Endothelial cell of umbilical vein (primary cell): ENCODE measurements at regions not wholly inside any gene's neighbourhood (a gene's known extent, or its start where the extent isn't known, plus 50 kb on each side); places are given as distances from the start of the nearest gene placed in this dataset.

Experiments
- BruUV-seq: library from RNA; stranded (reverse); fragments of 400-500 nt; replicated peaks from 2 replicates; lab custom pipeline; 2021; lab: Mats Ljungman, UMichigan
- CTCF ChIA-PET: fragments of 300-600, 350-600 bp; sonication (Branson Sonifier 250); formaldehyde crosslinking; loops from one replicate; lab custom pipeline; 2021; ENCODE audit warnings: antibody characterized with exemption, inconsistent platforms; lab: Charles Lee
- POLR2A ChIA-PET: fragments of 300-600, 350-600 bp; sonication (Branson Sonifier 250); formaldehyde crosslinking; loops from one replicate; lab custom pipeline; 2021; ENCODE audit warnings: antibody characterized with exemption, inconsistent platforms; lab: Charles Lee
- DNase-seq: peaks from one replicate; pipeline ENCODE4 v3.0.0-alpha.2; 2011; ENCODE audit warnings: low read depth, low spot score
- FAIRE-seq: peaks from 2 replicates; lab custom pipeline; 2011; peaks lifted over from hg19 to GRCh38; lab: Jason Lieb, UNC
- H2AFZ ChIP-seq: 2 replicates; pipeline ENCODE4 v1.6.0; 2012; ENCODE audit warnings: low read depth, low read length, control low read depth, inconsistent platforms
- H3K27ac ChIP-seq: 2 replicates; pipeline ENCODE4 v1.5.1; 2011; ENCODE audit warnings: low read depth, mild to moderate bottlenecking, control low read depth, low read length, moderate library complexity; ENCODE audit not compliant: insufficient read depth
- H3K27me3 ChIP-seq, 2 experiments: 2 replicates each; pipeline versions ENCODE4 v1.6.0 to v1.6.1; 2011; ENCODE audit warnings: low read length in 2 of 2, mixed read lengths in 1 of 2; ENCODE audit not compliant: control insufficient read depth in 2 of 2, insufficient read depth in 2 of 2
- H3K36me3 ChIP-seq, 2 experiments: 2 replicates in 1 of 2; 3 replicates in 1 of 2; pipeline ENCODE4 v1.5.1; 2011; ENCODE audit warnings: low read length in 2 of 2, mild to moderate bottlenecking in 1 of 2, moderate library complexity in 1 of 2; ENCODE audit not compliant: control insufficient read depth in 2 of 2, insufficient read depth in 2 of 2; ENCODE audit errors: extremely low read depth in 1 of 2
- H3K4me1 ChIP-seq: 3 replicates; pipeline ENCODE4 v1.5.1; 2011; ENCODE audit warnings: mild to moderate bottlenecking, low read length; ENCODE audit not compliant: control insufficient read depth, insufficient read depth; ENCODE audit errors: extremely low read depth
- H3K4me2 ChIP-seq: 2 replicates; pipeline ENCODE4 v1.6.1; 2011; ENCODE audit warnings: low read length, control low read depth, mixed read lengths; ENCODE audit not compliant: insufficient read depth
- H3K4me3 ChIP-seq, 3 experiments: fragments of 200-600 bp in 1 of 3; sonication (generic), shearing (Covaris generic) in 1 of 3; replicated peaks in 1 of 3; 2 replicates each; pipeline ENCODE4 v1.5.1; 2011 to 2016; ENCODE audit warnings: control low read depth in 3 of 3, low read length in 3 of 3, mild to moderate bottlenecking in 2 of 3, inconsistent platforms in 1 of 3, low read depth in 1 of 3, moderate library complexity in 1 of 3; ENCODE audit not compliant: insufficient read depth in 1 of 3
- H3K79me2 ChIP-seq: 2 replicates; pipeline ENCODE4 v1.6.0; 2012; ENCODE audit warnings: low read length, inconsistent platforms; ENCODE audit not compliant: control insufficient read depth, insufficient read depth
- H3K9ac ChIP-seq: replicated peaks from 2 replicates; pipeline ENCODE3; 2011; ENCODE audit warnings: low read length, control low read depth; ENCODE audit not compliant: insufficient read depth; ENCODE audit errors: extremely low read depth
- H3K9me1 ChIP-seq: replicated peaks from 3 replicates; pipeline ENCODE4 v1.6.0; 2011; ENCODE audit warnings: mild to moderate bottlenecking, low read length; ENCODE audit not compliant: control insufficient read depth, insufficient read depth; ENCODE audit errors: extremely low read depth
- H3K9me3 ChIP-seq: replicated peaks from 2 replicates; pipeline ENCODE4 v1.5.1; 2012; ENCODE audit warnings: low read length, inconsistent platforms; ENCODE audit not compliant: control insufficient read depth, insufficient read depth
- H4K20me1 ChIP-seq: replicated peaks from 2 replicates; pipeline ENCODE3; 2011; ENCODE audit warnings: mild to moderate bottlenecking, low read length; ENCODE audit not compliant: control insufficient read depth, insufficient read depth; ENCODE audit errors: extremely low read depth
- EZH2 ChIP-seq: IDR thresholded peaks from 2 replicates; pipeline ENCODE4 v1.6.1; 2012; ENCODE audit warnings: borderline replicate concordance, low read depth, mild to moderate bottlenecking, moderate library complexity, low read length, inconsistent platforms; ENCODE audit not compliant: severe bottlenecking
- FOS ChIP-seq: IDR thresholded peaks from 2 replicates; pipeline ENCODE4 v1.6.1; 2011; ENCODE audit warnings: mild to moderate bottlenecking, low read length, moderate library complexity, borderline replicate concordance; ENCODE audit not compliant: insufficient read depth
- GATA2 ChIP-seq: IDR thresholded peaks from 2 replicates; pipeline ENCODE4 v1.7.0; 2011; ENCODE audit warnings: low read depth, mild to moderate bottlenecking, moderate library complexity, mixed read lengths, low read length; ENCODE audit not compliant: insufficient read length, insufficient read depth
- JUN ChIP-seq: IDR thresholded peaks from 2 replicates; pipeline ENCODE4 v1.6.1; 2011; ENCODE audit warnings: borderline replicate concordance, low read depth; ENCODE audit not compliant: insufficient read length, insufficient read depth
- MYC ChIP-seq: IDR thresholded peaks from one replicate; pipeline ENCODE4 v1.6.1; 2011; ENCODE audit warnings: mild to moderate bottlenecking, low read depth, low read length
- POLR2A ChIP-seq: IDR thresholded peaks from 2 replicates; pipeline ENCODE4 v1.6.1; 2012; ENCODE audit warnings: low read depth, mild to moderate bottlenecking, control low read depth, low read length
- POLR2AphosphoS5 ChIP-seq: IDR thresholded peaks from 2 replicates; pipeline ENCODE4 v1.6.1; 2012; ENCODE audit warnings: low read depth, mild to moderate bottlenecking, control low read depth, low read length, moderate library complexity; ENCODE audit not compliant: insufficient read depth
- dilution Hi-C: fragments of 300-500 bp; cut with MboI; formaldehyde crosslinking; loops from one replicate; pipeline ENCODE4 v1.15.0; 2019; ENCODE audit warnings: low sequenced_read_pairs; ENCODE audit not compliant: extremely low pct_ligation_motif_present
- intact Hi-C: fragments of 100-400 bp; cut with micrococcal nuclease; formaldehyde crosslinking; loops from one replicate; pipeline ENCODE4 v1.10.0; 2022
- TF ChIP-seq, protein P1 (sequence below): IDR thresholded peaks from 2 replicates; pipeline ENCODE4 v1.6.1; 2011; ENCODE audit not compliant: insufficient read depth, insufficient read length
- TF ChIP-seq, protein P2 (sequence below), 2 donors: IDR thresholded peaks; 1 replicate in 1 of 2; 2 replicates in 1 of 2; pipeline ENCODE4 v1.5.1; 2011; ENCODE audit warnings: low read length in 2 of 2, mild to moderate bottlenecking in 2 of 2, moderate library complexity in 2 of 2, control low read depth in 1 of 2, inconsistent platforms in 1 of 2, low read depth in 1 of 2; ENCODE audit not compliant: insufficient read depth in 1 of 2; ENCODE audit errors: extremely low read depth in 1 of 2

DNA sequence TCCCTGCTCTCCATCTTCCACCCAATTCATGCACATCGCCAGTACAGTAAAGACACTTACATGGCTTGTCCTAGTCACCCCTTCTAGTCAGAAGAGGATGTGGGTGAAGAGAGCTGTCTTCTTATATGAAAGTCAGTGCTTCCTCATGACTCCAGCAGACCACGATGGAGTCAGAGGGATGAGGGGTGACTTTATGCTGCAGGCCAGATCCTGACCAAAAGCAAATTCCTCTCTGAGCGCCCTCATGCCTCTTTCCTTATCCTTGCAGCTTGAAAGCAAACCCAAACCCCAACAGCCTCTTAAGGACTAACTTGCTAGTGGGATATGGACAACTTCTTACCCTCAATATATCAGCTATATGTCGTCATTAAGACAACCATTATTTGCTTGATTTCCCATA is 348.2 kb upstream of the DUSP10 start:
- Histone ChIP-seq H3K79me2 (no peaks in the 10 kb centered on the region), H3K36me3 (no peaks in the 10 kb centered on the region), H3K27me3 (no peaks in the 10 kb centered on the region), H3K4me1 (no peaks in the 10 kb centered on the region), H3K4me3 (no peak overlapping the region), H3K9me3 (no peaks in the 10 kb centered on the region), H4K20me1 (no peaks in the 10 kb centered on the region), H3K9ac (no peak overlapping the region), H2AFZ (no peak overlapping the region), H3K9me1 (no peaks in the 10 kb centered on the region), H3K27ac (no peak overlapping the region), H3K4me2 (no peak overlapping the region)
- no peak for DNase-seq
- ChIA-PET CTCF (no interaction called here), POLR2A (no interaction called here)
- FAIRE-seq, result no peak
- no TSS peak for BruUV-seq
- intact Hi-C loops, result no loop called here
- no peak for TF ChIP-seq JUN
- dilution Hi-C loops, result no loop called here

DNA sequence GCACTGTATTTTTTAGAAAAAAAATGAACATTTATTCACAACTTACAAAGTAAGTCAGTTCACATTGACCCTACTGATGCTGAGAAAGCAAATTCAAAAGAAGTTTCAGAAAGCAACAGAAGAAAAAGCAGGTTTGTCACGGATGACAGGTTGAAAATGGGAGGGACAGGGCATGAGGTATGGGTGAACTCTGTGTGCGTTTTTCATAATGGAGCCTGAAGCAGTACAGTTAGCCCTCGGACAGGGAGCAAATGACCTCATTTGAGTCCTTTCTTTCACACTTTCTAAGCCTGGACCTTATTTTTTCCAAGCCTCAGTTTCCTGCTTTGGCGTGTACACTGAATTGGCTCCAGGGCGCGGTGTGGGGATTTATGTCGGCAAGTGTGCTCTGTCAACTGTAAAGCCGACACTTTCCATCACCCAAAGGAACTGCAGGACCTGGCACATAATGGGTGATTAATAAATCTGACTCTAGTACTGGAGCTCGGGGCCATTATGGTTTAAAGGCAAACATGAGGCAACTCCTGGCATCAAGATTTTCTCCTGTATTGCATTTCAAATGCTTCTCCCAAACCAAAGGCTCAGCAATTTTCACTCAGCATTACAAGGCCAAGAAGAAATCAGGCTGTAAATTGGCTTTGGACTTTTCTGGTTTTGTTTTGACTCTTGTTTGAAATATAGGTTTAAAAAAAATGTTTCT is 345.5 kb upstream of the DUSP10 start:
- dilution Hi-C loops (no loop called here), intact Hi-C loops (no loop called here)
- Histone ChIP-seq H3K9ac (no peak overlapping the region), H3K9me1 (no peaks in the 10 kb centered on the region), H3K79me2 (no peaks in the 10 kb centered on the region), H3K4me2 (no peak overlapping the region), H3K9me3 (no peaks in the 10 kb centered on the region), H3K27me3 (no peaks in the 10 kb centered on the region), H3K27ac (no peak overlapping the region), H3K36me3 (no peaks in the 10 kb centered on the region), H3K4me1 (no peaks in the 10 kb centered on the region), H2AFZ (no peak overlapping the region), H4K20me1 (no peaks in the 10 kb centered on the region), H3K4me3 (no peak overlapping the region)
- TF ChIP-seq MYC, result no peak
- TF ChIP-seq JUN, result no peak
- no peak for TF ChIP-seq POLR2AphosphoS5
- TF ChIP-seq, protein P1, sequence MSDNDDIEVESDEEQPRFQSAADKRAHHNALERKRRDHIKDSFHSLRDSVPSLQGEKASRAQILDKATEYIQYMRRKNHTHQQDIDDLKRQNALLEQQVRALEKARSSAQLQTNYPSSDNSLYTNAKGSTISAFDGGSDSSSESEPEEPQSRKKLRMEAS, result no peak
- no peak for TF ChIP-seq EZH2
- TF ChIP-seq, protein P2, sequence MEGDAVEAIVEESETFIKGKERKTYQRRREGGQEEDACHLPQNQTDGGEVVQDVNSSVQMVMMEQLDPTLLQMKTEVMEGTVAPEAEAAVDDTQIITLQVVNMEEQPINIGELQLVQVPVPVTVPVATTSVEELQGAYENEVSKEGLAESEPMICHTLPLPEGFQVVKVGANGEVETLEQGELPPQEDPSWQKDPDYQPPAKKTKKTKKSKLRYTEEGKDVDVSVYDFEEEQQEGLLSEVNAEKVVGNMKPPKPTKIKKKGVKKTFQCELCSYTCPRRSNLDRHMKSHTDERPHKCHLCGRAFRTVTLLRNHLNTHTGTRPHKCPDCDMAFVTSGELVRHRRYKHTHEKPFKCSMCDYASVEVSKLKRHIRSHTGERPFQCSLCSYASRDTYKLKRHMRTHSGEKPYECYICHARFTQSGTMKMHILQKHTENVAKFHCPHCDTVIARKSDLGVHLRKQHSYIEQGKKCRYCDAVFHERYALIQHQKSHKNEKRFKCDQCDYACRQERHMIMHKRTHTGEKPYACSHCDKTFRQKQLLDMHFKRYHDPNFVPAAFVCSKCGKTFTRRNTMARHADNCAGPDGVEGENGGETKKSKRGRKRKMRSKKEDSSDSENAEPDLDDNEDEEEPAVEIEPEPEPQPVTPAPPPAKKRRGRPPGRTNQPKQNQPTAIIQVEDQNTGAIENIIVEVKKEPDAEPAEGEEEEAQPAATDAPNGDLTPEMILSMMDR (IDR thresholded peaks at IDR 0.05; ENCODE audit: extremely low read depth in 1 of 2, insufficient read depth in 1 of 2, low read depth in 1 of 2, low read length in 2 of 2), result no peak
- no peak for TF ChIP-seq GATA2
- no peak for TF ChIP-seq FOS
- TF ChIP-seq POLR2A, result no peak
- ChIA-PET POLR2A (no interaction called here), CTCF (no interaction called here)
- BruUV-seq, result no TSS peak
- FAIRE-seq (no peak), DNase-seq (no peak)
